Glutamatergic neuron (in vitro differentiated cells): ENCODE measurements at regions not wholly inside any gene's neighbourhood (a gene's known extent, or its start where the extent isn't known, plus 50 kb on each side); places are given as distances from the start of the nearest gene placed in this dataset.

Experiments
- DNase-seq: peaks from one replicate; pipeline ENCODE4 v3.0.0; 2022
- H3K27ac Mint-ChIP-seq: one replicate; pipeline ENCODE4 v1.8.0; 2020; ENCODE audit warnings: mild to moderate bottlenecking, mixed read lengths, inconsistent platforms; ENCODE audit not compliant: unreplicated experiment
- H3K27me3 Mint-ChIP-seq: one replicate; pipeline ENCODE4 v1.8.0; 2020; ENCODE audit warnings: mild to moderate bottlenecking, moderate library complexity, mixed read lengths, inconsistent platforms; ENCODE audit not compliant: unreplicated experiment
- H3K36me3 Mint-ChIP-seq: one replicate; pipeline ENCODE4 v1.8.0; 2020; ENCODE audit warnings: mild to moderate bottlenecking, mixed read lengths, inconsistent platforms; ENCODE audit not compliant: unreplicated experiment
- H3K4me1 Mint-ChIP-seq: one replicate; pipeline ENCODE4 v1.8.0; 2020; ENCODE audit warnings: mild to moderate bottlenecking, low read depth, mixed read lengths, inconsistent platforms; ENCODE audit not compliant: unreplicated experiment
- H3K4me3 Mint-ChIP-seq: one replicate; pipeline ENCODE4 v1.8.0; 2020; ENCODE audit warnings: mild to moderate bottlenecking, mixed read lengths, inconsistent platforms; ENCODE audit not compliant: unreplicated experiment
- H3K9me3 Mint-ChIP-seq: one replicate; pipeline ENCODE4 v1.8.0; 2020; ENCODE audit warnings: mild to moderate bottlenecking, moderate library complexity, mixed read lengths, inconsistent platforms; ENCODE audit not compliant: unreplicated experiment
- CTCF ChIP-seq: fragments of 200-600 bp; sonication (generic); IDR thresholded peaks from one replicate; pipeline ENCODE4 v1.5.0; 2021; ENCODE audit not compliant: partially characterized antibody, unreplicated experiment

GRCh38 chr2:39546937-39547336, 109.9 kb upstream of the MAP4K3 start:
- Mint-ChIP-seq H3K27ac (no peak overlapping the region), H3K36me3 (peaks cover 4% of the 10 kb centered on the region), H3K4me3 (no peak overlapping the region), H3K9me3 (no peaks in the 10 kb centered on the region), H3K27me3 (peaks cover 2% of the 10 kb centered on the region), H3K4me1 (peaks cover 1% of the 10 kb centered on the region)
- no peak for DNase-seq
- no peak for TF ChIP-seq CTCF

GRCh38 chr2:39547811-39548719, 111.0 kb upstream of the MAP4K3 start:
- Mint-ChIP-seq H3K4me3 (no peak overlapping the region), H3K36me3 (peaks cover 4% of the 10 kb centered on the region), H3K27me3 (peaks cover 2% of the 10 kb centered on the region), H3K4me1 (no peaks in the 10 kb centered on the region), H3K9me3 (no peaks in the 10 kb centered on the region), H3K27ac (no peak overlapping the region)
- TF ChIP-seq CTCF, result no peak
- DNase-seq, result no peak

- no peak overlapping the region for H3K27ac Mint-ChIP-seq
- H3K4me3 Mint-ChIP-seq, result no peak overlapping the region
- peaks cover 2% of the 10 kb centered on the region for H3K27me3 Mint-ChIP-seq
- H3K4me1 Mint-ChIP-seq, result no peaks in the 10 kb centered on the region
- DNase-seq, result no peak
- no peak for TF ChIP-seq CTCF
- no peaks in the 10 kb centered on the region for H3K9me3 Mint-ChIP-seq
- H3K36me3 Mint-ChIP-seq, result peaks cover 4% of the 10 kb centered on the region
Observed at GRCh38 chr2:39549000-39549399, 111.9 kb upstream of the MAP4K3 start.

- Mint-ChIP-seq H3K36me3 (peaks cover 4% of the 10 kb centered on the region), H3K4me3 (no peak overlapping the region), H3K27me3 (peaks cover 2% of the 10 kb centered on the region)
Observed at GRCh38 chr2:39549718-39550464, 112.8 kb upstream of the MAP4K3 start.

More at GRCh38 chr2:39549718-39550464, 112.8 kb upstream of the MAP4K3 start:
- TF ChIP-seq CTCF, result no peak
- no peaks in the 10 kb centered on the region for H3K4me1 Mint-ChIP-seq
- no peak for DNase-seq
- no peaks in the 10 kb centered on the region for H3K9me3 Mint-ChIP-seq
- H3K27ac Mint-ChIP-seq, result no peak overlapping the region
